MCF 10A (cell line): ENCODE measurements at regions not wholly inside any gene's neighbourhood (a gene's known extent, or its start where the extent isn't known, plus 50 kb on each side); places are given as distances from the start of the nearest gene placed in this dataset.

Experiments used
- BruUV-seq: library from RNA; stranded (reverse); fragments of 400-500 nt; replicated peaks from 2 replicates; lab custom pipeline; 2021; lab: Mats Ljungman, UMichigan
- CTCF ChIA-PET: fragments of 300-600 bp; sonication (Branson Sonifier 250); formaldehyde crosslinking; extraction: SDS; loops from one replicate; lab custom pipeline; 2021; ENCODE audit warnings: antibody characterized with exemption, inconsistent platforms; lab: Yijun Ruan, JAX
- POLR2A ChIA-PET: fragments of 300-600, 350-650 bp; sonication (Branson Sonifier 250); formaldehyde crosslinking; extraction: SDS; loops from one replicate; lab custom pipeline; 2020; ENCODE audit warnings: antibody characterized with exemption, inconsistent platforms; lab: Yijun Ruan, JAX
- DNase-seq: peaks from one replicate; pipeline ENCODE4 v3.0.0-alpha.2; 2018; ENCODE audit not compliant: unreplicated experiment
- H3K27ac Mint-ChIP-seq: one replicate; pipeline ENCODE4 v1.8.0; 2022; ENCODE audit warnings: mild to moderate bottlenecking, low read depth, mixed read lengths; ENCODE audit not compliant: unreplicated experiment
- H3K27me3 Mint-ChIP-seq: one replicate; pipeline ENCODE4 v1.8.0; 2022; ENCODE audit warnings: mixed read lengths; ENCODE audit not compliant: insufficient read depth, unreplicated experiment
- H3K36me3 Mint-ChIP-seq: one replicate; pipeline ENCODE4 v1.8.0; 2022; ENCODE audit warnings: mild to moderate bottlenecking, moderate library complexity, mixed read lengths; ENCODE audit not compliant: insufficient read depth, unreplicated experiment
- H3K4me1 Mint-ChIP-seq: one replicate; pipeline ENCODE4 v1.8.0; 2022; ENCODE audit warnings: mixed read lengths; ENCODE audit not compliant: insufficient read depth, unreplicated experiment
- H3K4me3 Mint-ChIP-seq: one replicate; pipeline ENCODE4 v1.8.0; 2022; ENCODE audit warnings: mild to moderate bottlenecking, moderate library complexity, mixed read lengths; ENCODE audit not compliant: unreplicated experiment
- H3K9me3 Mint-ChIP-seq: one replicate; pipeline ENCODE4 v1.8.0; 2022; ENCODE audit warnings: mixed read lengths; ENCODE audit not compliant: unreplicated experiment
- CTCF ChIP-seq: fragments of 200-600 bp; IDR thresholded peaks from one replicate; pipeline ENCODE4 v1.8.0; 2022; ENCODE audit warnings: antibody characterized with exemption, mild to moderate bottlenecking; ENCODE audit not compliant: unreplicated experiment
- intact Hi-C: fragments of 100-400 bp; cut with micrococcal nuclease; formaldehyde crosslinking; loops from 2 replicates; pipeline ENCODE4 v1.14.1; 2022

DNA sequence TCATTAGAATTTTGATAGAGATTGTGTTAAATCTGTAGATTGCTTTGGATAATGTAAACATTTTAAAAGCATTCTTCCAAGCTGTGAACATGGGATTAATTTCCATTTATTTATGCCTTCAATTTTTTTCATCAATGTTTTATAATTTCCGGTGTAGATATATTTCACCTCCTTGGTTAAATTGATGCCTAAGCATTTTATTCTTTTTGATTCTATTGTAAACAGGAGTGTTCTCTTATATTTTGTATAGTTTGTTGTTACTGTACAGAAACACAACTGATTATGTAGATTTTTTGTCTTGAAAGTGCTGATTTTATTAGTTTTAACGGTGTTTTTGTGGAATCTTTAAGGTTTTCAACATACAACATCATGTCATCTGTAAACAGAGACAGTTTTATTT lies 355.0 kb downstream of the EDEM1 start:
- H3K27ac Mint-ChIP-seq, result no peak overlapping the region
- no peaks in the 10 kb centered on the region for H3K4me1 Mint-ChIP-seq
- H3K27me3 Mint-ChIP-seq, result no peaks in the 10 kb centered on the region
- H3K36me3 Mint-ChIP-seq, result no peaks in the 10 kb centered on the region
- POLR2A ChIA-PET, result no interaction called here
- peaks cover 18% of the 10 kb centered on the region for H3K9me3 Mint-ChIP-seq
- intact Hi-C loops, result no loop called here
- no peak for TF ChIP-seq CTCF
- no peak overlapping the region for H3K4me3 Mint-ChIP-seq
- CTCF ChIA-PET, result no interaction called here
- BruUV-seq, result no TSS peak
- DNase-seq, result no peak

GRCh38 chr3:5543047-5543446 lies 355.5 kb downstream of the EDEM1 start:
- Mint-ChIP-seq H3K4me1 (no peaks in the 10 kb centered on the region), H3K4me3 (no peak overlapping the region), H3K9me3 (peaks cover 18% of the 10 kb centered on the region), H3K36me3 (no peaks in the 10 kb centered on the region), H3K27me3 (no peaks in the 10 kb centered on the region), H3K27ac (no peak overlapping the region)
- no peak for DNase-seq
- ChIA-PET CTCF (no interaction called here), POLR2A (no interaction called here)
- TF ChIP-seq CTCF, result no peak
- no TSS peak for BruUV-seq
- intact Hi-C loops, result no loop called here

DNA sequence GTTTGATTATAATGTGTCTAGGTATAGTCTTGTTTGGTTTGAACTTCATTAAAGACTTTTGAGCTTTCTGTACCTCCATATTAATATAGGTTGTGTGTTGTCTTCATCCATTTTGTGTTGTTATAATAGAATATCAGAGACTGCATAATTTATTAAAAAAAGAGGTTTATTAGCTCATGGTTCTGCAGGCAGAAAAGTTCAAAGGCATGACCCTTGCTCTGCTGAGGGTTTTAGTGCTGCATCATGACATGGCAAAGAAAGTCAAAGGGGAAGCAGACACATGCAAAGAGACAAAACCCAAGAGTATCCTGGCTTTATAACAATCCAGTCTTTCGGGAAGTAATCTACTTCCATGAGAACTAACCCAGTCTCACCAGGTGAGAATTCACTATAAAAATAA lies 358.2 kb downstream of the EDEM1 start:
- Mint-ChIP-seq H3K36me3 (no peaks in the 10 kb centered on the region), H3K4me1 (no peaks in the 10 kb centered on the region), H3K4me3 (no peak overlapping the region), H3K9me3 (peaks cover 18% of the 10 kb centered on the region), H3K27me3 (peaks cover 17% of the 10 kb centered on the region), H3K27ac (no peak overlapping the region)
- TF ChIP-seq CTCF, result no peak
- ChIA-PET CTCF (no interaction called here), POLR2A (no interaction called here)
- no TSS peak for BruUV-seq
- DNase-seq, result no peak
- intact Hi-C loops, result no loop called here

- Mint-ChIP-seq H3K4me1 (no peaks in the 10 kb centered on the region), H3K36me3 (no peaks in the 10 kb centered on the region), H3K27me3 (peaks cover 37% of the 10 kb centered on the region), H3K27ac (no peak overlapping the region), H3K9me3 (no peaks in the 10 kb centered on the region), H3K4me3 (no peak overlapping the region)
- ChIA-PET CTCF (no interaction called here), POLR2A (no interaction called here)
- TF ChIP-seq CTCF, result no peak
- BruUV-seq, result no TSS peak
- intact Hi-C loops, result no loop called here
- no peak for DNase-seq
Observed at GRCh38 chr3:5553203-5553602, 365.7 kb downstream of the EDEM1 start.
